Thyroid gland (tissue), 4 donors: ENCODE measurements at regions not wholly inside any gene's neighbourhood (a gene's known extent, or its start where the extent isn't known, plus 50 kb on each side); places are given as distances from the start of the nearest gene placed in this dataset.

Source experiments
- DNase-seq, 2 donors: peaks; one replicate each; pipeline ENCODE4 v3.0.0-alpha.2; 2019
- H3K27ac ChIP-seq, 3 donors: fragments of 200-600 bp; sonication (generic); 1 replicate in 2 of 3; 2 replicates in 1 of 3; pipeline ENCODE4 v1.5.1; 2016 to 2019; ENCODE audit warnings: mild to moderate bottlenecking in 1 of 3, moderate library complexity in 1 of 3
- H3K27me3 ChIP-seq: fragments of 200-600 bp; sonication (generic); one replicate; pipeline ENCODE4 v1.5.1; 2019
- H3K36me3 ChIP-seq, 2 donors: fragments of 200-600 bp; sonication (generic); one replicate each; pipeline ENCODE4 v1.5.1; 2016 to 2019
- H3K4me1 ChIP-seq, 2 donors: fragments of 200-600 bp; sonication (generic); one replicate each; pipeline ENCODE4 v1.5.1; 2017 to 2019
- H3K4me3 ChIP-seq, 3 donors: fragments of 200-600 bp; sonication (generic); replicated peaks in 1 of 3; 1 replicate in 2 of 3; 2 replicates in 1 of 3; pipeline ENCODE4 v1.5.1; 2016; ENCODE audit warnings: mild to moderate bottlenecking in 1 of 3
- H3K9me3 ChIP-seq: fragments of 200-600 bp; sonication (generic); one replicate; pipeline ENCODE4 v1.5.1; 2017
- POLR2A ChIP-seq, 2 donors: fragments of 450-650 bp; IDR thresholded peaks; one replicate each; pipeline ENCODE4 v1.6.1; 2017; ENCODE audit warnings: antibody characterized with exemption in 2 of 2, mild to moderate bottlenecking in 2 of 2, moderate library complexity in 1 of 2
- WGBS, 2 donors: methylation state at CpG; one replicate each; pipeline ENCODE4 v1.1.5; 2017; 5-methylcytosine and 5-hydroxymethylcytosine counted together
- intact Hi-C: fragments of 100-400 bp; cut with DNase I; formaldehyde crosslinking; loops from one replicate; pipeline ENCODE4 v1.15.1; 2023
- TF ChIP-seq, protein P1 (sequence below), 6 experiments: fragments of 200-600 bp in 3 of 6; fragments of 450-650 bp in 3 of 6; sonication (generic) in 3 of 6; IDR thresholded peaks; one replicate each; pipeline ENCODE4 v1.5.1; 2016 to 2019; ENCODE audit warnings: antibody characterized with exemption in 6 of 6, mild to moderate bottlenecking in 2 of 6, inconsistent platforms in 1 of 6, moderate library complexity in 1 of 6

DNA sequence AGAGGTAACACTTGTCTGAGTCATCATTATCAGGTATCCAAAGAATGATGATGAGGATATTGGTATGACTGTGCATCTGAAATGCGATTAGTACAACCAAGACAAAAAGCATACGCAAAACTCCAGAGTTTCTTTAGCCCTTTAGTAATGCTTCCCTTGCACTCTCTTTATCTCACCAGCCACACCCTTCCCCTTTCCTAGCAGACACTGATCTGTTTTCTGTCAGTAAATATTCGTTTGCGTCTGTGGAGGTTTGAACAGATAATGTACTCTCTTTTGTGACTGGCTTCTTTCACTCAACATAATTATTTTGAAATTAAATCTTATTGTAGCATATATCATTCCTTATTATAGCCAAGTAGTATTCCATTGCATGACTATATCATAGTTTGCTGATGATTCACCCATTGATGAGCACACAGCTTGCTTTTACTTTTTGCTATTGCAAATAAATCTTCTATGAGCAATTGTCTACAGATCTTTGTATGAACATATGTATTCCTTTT, 775.7 kb downstream of the SLC6A15 start:
- TF ChIP-seq, protein P1, sequence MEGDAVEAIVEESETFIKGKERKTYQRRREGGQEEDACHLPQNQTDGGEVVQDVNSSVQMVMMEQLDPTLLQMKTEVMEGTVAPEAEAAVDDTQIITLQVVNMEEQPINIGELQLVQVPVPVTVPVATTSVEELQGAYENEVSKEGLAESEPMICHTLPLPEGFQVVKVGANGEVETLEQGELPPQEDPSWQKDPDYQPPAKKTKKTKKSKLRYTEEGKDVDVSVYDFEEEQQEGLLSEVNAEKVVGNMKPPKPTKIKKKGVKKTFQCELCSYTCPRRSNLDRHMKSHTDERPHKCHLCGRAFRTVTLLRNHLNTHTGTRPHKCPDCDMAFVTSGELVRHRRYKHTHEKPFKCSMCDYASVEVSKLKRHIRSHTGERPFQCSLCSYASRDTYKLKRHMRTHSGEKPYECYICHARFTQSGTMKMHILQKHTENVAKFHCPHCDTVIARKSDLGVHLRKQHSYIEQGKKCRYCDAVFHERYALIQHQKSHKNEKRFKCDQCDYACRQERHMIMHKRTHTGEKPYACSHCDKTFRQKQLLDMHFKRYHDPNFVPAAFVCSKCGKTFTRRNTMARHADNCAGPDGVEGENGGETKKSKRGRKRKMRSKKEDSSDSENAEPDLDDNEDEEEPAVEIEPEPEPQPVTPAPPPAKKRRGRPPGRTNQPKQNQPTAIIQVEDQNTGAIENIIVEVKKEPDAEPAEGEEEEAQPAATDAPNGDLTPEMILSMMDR (IDR thresholded peaks at IDR 0.05), result no peak
- TF ChIP-seq POLR2A (IDR thresholded peaks at IDR 0.05), result no peak
- no peak for DNase-seq
- no peaks in the 10 kb centered on the region for H3K36me3 ChIP-seq
- no peak overlapping the region for H3K4me3 ChIP-seq
- no peak overlapping the region for H3K27ac ChIP-seq
- WGBS, 2 donors, result 69 to 72% methylated on average over 4 of the region's 4 CpGs
- H3K9me3 ChIP-seq, result no peaks in the 10 kb centered on the region
- intact Hi-C loops, result no loop called here
- no peaks in the 10 kb centered on the region for H3K4me1 ChIP-seq
- no peaks in the 10 kb centered on the region for H3K27me3 ChIP-seq

DNA sequence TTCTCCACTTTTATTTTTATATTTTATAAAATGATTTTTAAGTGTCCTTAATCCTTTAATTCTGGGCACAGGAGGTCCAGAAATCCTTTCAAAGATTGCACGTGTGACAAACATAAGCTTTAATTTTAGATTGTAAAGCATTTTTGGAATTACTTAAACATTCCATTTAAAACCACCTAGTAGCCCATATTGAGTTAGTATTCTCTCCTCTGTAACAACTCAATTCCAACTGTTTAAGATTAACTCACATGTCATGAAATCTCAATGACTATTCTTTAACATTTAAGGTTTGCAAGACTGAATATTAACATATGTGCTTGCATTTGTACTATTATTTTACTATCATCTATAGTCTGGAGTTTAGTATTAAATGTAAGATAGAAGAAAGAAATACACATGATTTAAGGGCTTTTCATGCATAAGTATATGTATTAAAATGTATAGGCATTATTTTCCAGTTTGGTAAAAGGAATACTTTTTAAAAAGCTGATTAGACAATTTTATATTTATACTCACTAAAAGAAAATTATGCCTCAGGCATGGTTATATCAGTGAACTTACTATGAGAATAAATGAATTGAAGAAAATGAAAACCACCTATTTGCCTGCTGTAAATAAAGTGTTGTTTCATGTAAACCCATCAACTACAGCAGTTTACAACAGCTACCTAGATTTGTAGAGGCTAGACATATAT, 776.9 kb downstream of the SLC6A15 start:
- no peak overlapping the region for H3K27ac ChIP-seq
- intact Hi-C loops, result no loop called here
- no peak for TF ChIP-seq POLR2A (IDR thresholded peaks at IDR 0.05)
- TF ChIP-seq, protein P1 (IDR thresholded peaks at IDR 0.05), result no peak
- 42 to 63% methylated on average over 1 of the region's 1 CpG for WGBS, 2 donors
- DNase-seq, result no peak
- no peaks in the 10 kb centered on the region for H3K4me1 ChIP-seq
- no peaks in the 10 kb centered on the region for H3K36me3 ChIP-seq
- H3K27me3 ChIP-seq, result no peaks in the 10 kb centered on the region
- no peaks in the 10 kb centered on the region for H3K9me3 ChIP-seq
- H3K4me3 ChIP-seq, result no peak overlapping the region

DNA sequence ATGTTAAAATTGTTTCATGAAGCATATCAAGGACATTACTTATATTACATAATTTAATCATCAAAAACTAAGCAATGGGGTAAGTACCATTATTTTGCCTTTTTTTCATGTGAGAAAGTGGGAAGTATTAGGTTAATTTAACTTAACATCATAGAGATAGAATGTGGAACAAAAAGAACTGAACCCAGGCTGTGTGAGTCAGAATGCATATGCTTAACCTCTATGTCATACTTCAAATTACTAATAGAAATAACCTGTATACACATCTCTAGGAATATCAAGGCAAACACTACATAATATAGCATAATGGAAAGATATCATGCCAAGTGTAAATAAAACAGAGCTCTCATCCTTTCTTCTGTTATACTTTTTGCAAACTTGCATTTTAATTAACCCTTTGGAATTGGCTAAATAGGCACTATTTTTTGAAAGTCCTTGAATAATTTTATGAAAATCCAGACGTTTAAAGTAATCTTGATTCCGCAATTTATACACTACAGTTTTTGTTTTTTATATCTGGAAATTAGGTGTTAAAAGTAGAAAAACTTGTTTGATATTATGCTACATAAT, 777.7 kb downstream of the SLC6A15 start:
- H3K27ac ChIP-seq, result no peak overlapping the region
- no peaks in the 10 kb centered on the region for H3K27me3 ChIP-seq
- H3K4me3 ChIP-seq, result no peak overlapping the region
- DNase-seq, result no peak
- no peaks in the 10 kb centered on the region for H3K36me3 ChIP-seq
- no peaks in the 10 kb centered on the region for H3K9me3 ChIP-seq
- H3K4me1 ChIP-seq, result no peaks in the 10 kb centered on the region
- intact Hi-C loops, result no loop called here
- TF ChIP-seq, protein P1 (IDR thresholded peaks at IDR 0.05), result no peak
- no peak for TF ChIP-seq POLR2A (IDR thresholded peaks at IDR 0.05)
- 50 to 78% methylated on average over 2 of the region's 2 CpGs for WGBS, 2 donors

DNA sequence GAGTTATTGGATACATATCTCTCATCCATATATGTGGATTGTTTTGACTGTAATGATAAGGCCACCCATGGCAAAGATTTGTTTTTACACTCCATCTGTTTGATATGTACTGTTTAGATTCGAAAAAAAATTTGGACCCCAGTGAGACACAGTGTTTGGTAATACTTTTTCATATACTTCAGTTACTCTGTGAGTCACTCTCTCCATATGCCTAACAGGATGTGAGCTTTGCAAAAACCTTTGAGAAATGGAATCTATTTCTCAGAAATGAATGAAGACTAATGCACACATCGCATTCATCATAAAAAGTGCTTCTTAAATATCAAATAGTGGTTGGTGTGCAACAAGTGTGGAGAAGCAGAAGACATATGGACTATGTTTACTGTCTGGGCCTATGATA, 781.5 kb downstream of the SLC6A15 start:
- WGBS, 2 donors, result 82 to 86% methylated on average over 2 of the region's 2 CpGs
- no peak overlapping the region for H3K27ac ChIP-seq
- H3K27me3 ChIP-seq, result no peaks in the 10 kb centered on the region
- intact Hi-C loops, result no loop called here
- no peak overlapping the region for H3K4me3 ChIP-seq
- no peaks in the 10 kb centered on the region for H3K9me3 ChIP-seq
- no peaks in the 10 kb centered on the region for H3K4me1 ChIP-seq
- H3K36me3 ChIP-seq, result no peaks in the 10 kb centered on the region
- no peak for DNase-seq
- TF ChIP-seq POLR2A (IDR thresholded peaks at IDR 0.05), result no peak
- TF ChIP-seq, protein P1 (IDR thresholded peaks at IDR 0.05), result no peak
